DND-41 (cell line): ENCODE measurements at regions not wholly inside any gene's neighbourhood (a gene's known extent, or its start where the extent isn't known, plus 50 kb on each side); places are given as distances from the start of the nearest gene placed in this dataset.

ENCODE experiments used
- ATAC-seq: fragments of 200-7000 bp; cut with Tn5 transposase; 3 replicates; pipeline ENCODE4 v1.9.1; 2021; ENCODE audit warnings: low read depth; ENCODE audit not compliant: insufficient read depth
- DNase-seq: peaks from one replicate; pipeline ENCODE4 v3.0.0-alpha.2; 2020
- H2AFZ ChIP-seq: 2 replicates; pipeline ENCODE4 v1.6.0; 2012; ENCODE audit warnings: low read depth, low read length
- H3K27ac ChIP-seq: 2 replicates; pipeline ENCODE4 v1.5.1; 2012; ENCODE audit warnings: low read length, inconsistent platforms
- H3K27me3 ChIP-seq: fragments of 200-600 bp; sonication (generic); 2 replicates; pipeline ENCODE4 v1.6.0; 2012; ENCODE audit warnings: low read length, mild to moderate bottlenecking, inconsistent platforms; ENCODE audit not compliant: insufficient read depth, poor library complexity
- H3K36me3 ChIP-seq: 2 replicates; pipeline ENCODE4 v1.5.1; 2012; ENCODE audit warnings: low read length, inconsistent platforms; ENCODE audit not compliant: insufficient read depth
- H3K4me1 ChIP-seq: 2 replicates; pipeline ENCODE4 v1.5.1; 2012; ENCODE audit warnings: mild to moderate bottlenecking, low read length; ENCODE audit not compliant: insufficient read depth
- H3K4me2 ChIP-seq: 2 replicates; pipeline ENCODE4 v1.6.0; 2012; ENCODE audit warnings: mild to moderate bottlenecking, moderate library complexity, low read length, inconsistent platforms; ENCODE audit not compliant: insufficient read depth
- H3K4me3 ChIP-seq, 2 experiments: fragments of 200-600 bp in 1 of 2; shearing (Covaris generic) in 1 of 2; 2 replicates each; pipeline ENCODE4 v1.5.1; 2012 to 2016; ENCODE audit warnings: inconsistent platforms in 2 of 2, low read length in 2 of 2, mild to moderate bottlenecking in 2 of 2, low read depth in 1 of 2, moderate library complexity in 1 of 2
- H3K79me2 ChIP-seq: 2 replicates; pipeline ENCODE4 v1.6.0; 2012; ENCODE audit warnings: low read length, inconsistent platforms; ENCODE audit not compliant: insufficient read depth
- H3K9ac ChIP-seq: 2 replicates; pipeline ENCODE4 v1.6.0; 2012; ENCODE audit warnings: low read depth, mild to moderate bottlenecking, inconsistent platforms, low read length, moderate library complexity
- H3K9me3 ChIP-seq: 2 replicates; pipeline ENCODE4 v1.5.1; 2012; ENCODE audit warnings: low read length, moderate library complexity, mild to moderate bottlenecking, inconsistent platforms; ENCODE audit not compliant: insufficient read depth, severe bottlenecking
- H4K20me1 ChIP-seq: 2 replicates; pipeline ENCODE4 v1.6.0; 2012; ENCODE audit warnings: low read length; ENCODE audit not compliant: insufficient read depth
- CTCF ChIP-seq: IDR thresholded peaks from 2 replicates; pipeline ENCODE4 v1.5.1; 2012; ENCODE audit warnings: borderline replicate concordance, low read length, moderate library complexity, mild to moderate bottlenecking; ENCODE audit not compliant: poor library complexity, severe bottlenecking; ENCODE audit errors: extremely low read depth
- EZH2 ChIP-seq: IDR thresholded peaks from 3 replicates; pipeline ENCODE4 v1.6.1; 2012; ENCODE audit warnings: borderline replicate concordance, low read depth, mild to moderate bottlenecking, moderate library complexity, low read length, inconsistent platforms; ENCODE audit not compliant: severe bottlenecking

- Histone ChIP-seq H3K36me3 (no peaks in the 10 kb centered on the region), H3K4me1 (no peaks in the 10 kb centered on the region), H3K9me3 (no peaks in the 10 kb centered on the region), H3K9ac (no peak overlapping the region), H2AFZ (no peak overlapping the region), H3K27me3 (no peaks in the 10 kb centered on the region), H3K79me2 (no peaks in the 10 kb centered on the region), H3K27ac (no peak overlapping the region), H3K4me2 (no peak overlapping the region), H4K20me1 (no peaks in the 10 kb centered on the region), H3K4me3 (no peak overlapping the region)
- DNase-seq (no peak), ATAC-seq (no peak)
- TF ChIP-seq EZH2 (no peak), CTCF (peak; percentile 27)
Measured at GRCh38 chr12:24027352-24027751, 77.9 kb upstream of the SOX5 start.

GRCh38 chr12:24025153-24025798 lies 75.8 kb upstream of the SOX5 start:
- peak; percentile 54 for TF ChIP-seq CTCF
- TF ChIP-seq EZH2, result no peak
- DNase-seq, result no peak
- Histone ChIP-seq H3K79me2 (no peaks in the 10 kb centered on the region), H4K20me1 (no peaks in the 10 kb centered on the region), H3K4me3 (no peak overlapping the region), H3K27ac (no peak overlapping the region), H2AFZ (no peak overlapping the region), H3K36me3 (no peaks in the 10 kb centered on the region), H3K4me2 (no peak overlapping the region), H3K27me3 (no peaks in the 10 kb centered on the region), H3K4me1 (no peaks in the 10 kb centered on the region), H3K9me3 (no peaks in the 10 kb centered on the region), H3K9ac (no peak overlapping the region)
- ATAC-seq, result no peak

GRCh38 chr12:24023081-24023480 lies 73.6 kb upstream of the SOX5 start:
- no peak overlapping the region for H3K9ac ChIP-seq
- no peaks in the 10 kb centered on the region for H3K9me3 ChIP-seq
- no peak overlapping the region for H3K4me2 ChIP-seq
- no peak overlapping the region for H2AFZ ChIP-seq
- H3K36me3 ChIP-seq, result no peaks in the 10 kb centered on the region
- no peaks in the 10 kb centered on the region for H4K20me1 ChIP-seq
- H3K79me2 ChIP-seq, result no peaks in the 10 kb centered on the region
- no peak overlapping the region for H3K4me3 ChIP-seq
- H3K4me1 ChIP-seq, result no peaks in the 10 kb centered on the region
- no peak for TF ChIP-seq CTCF
- TF ChIP-seq EZH2, result no peak
- H3K27ac ChIP-seq, result no peak overlapping the region
- no peaks in the 10 kb centered on the region for H3K27me3 ChIP-seq
- no peak for DNase-seq
- no peak for ATAC-seq

GRCh38 chr12:24021164-24021502 lies 71.7 kb upstream of the SOX5 start:
- ATAC-seq (no peak), DNase-seq (no peak)
- TF ChIP-seq CTCF, result no peak
- TF ChIP-seq EZH2, result no peak
- Histone ChIP-seq H3K9me3 (no peaks in the 10 kb centered on the region), H3K4me1 (no peaks in the 10 kb centered on the region), H3K27ac (no peak overlapping the region), H4K20me1 (no peaks in the 10 kb centered on the region), H3K4me2 (no peak overlapping the region), H3K9ac (no peak overlapping the region), H2AFZ (no peak overlapping the region), H3K79me2 (no peaks in the 10 kb centered on the region), H3K36me3 (no peaks in the 10 kb centered on the region), H3K27me3 (no peaks in the 10 kb centered on the region), H3K4me3 (no peak overlapping the region)
